AG09309 (cell line): ENCODE measurements at regions not wholly inside any gene's neighbourhood (a gene's known extent, or its start where the extent isn't known, plus 50 kb on each side); places are given as distances from the start of the nearest gene placed in this dataset.

Experiments used
- DNase-seq: peaks from one replicate; pipeline ENCODE4 v3.0.0-alpha.2; 2010; ENCODE audit warnings: low read depth
- H3K4me3 ChIP-seq: 2 replicates; pipeline ENCODE4 v1.5.1; 2011; ENCODE audit warnings: mild to moderate bottlenecking, low read depth, low read length, moderate library complexity; ENCODE audit not compliant: control insufficient read depth
- TF ChIP-seq, protein P1 (sequence below): IDR thresholded peaks from 2 replicates; pipeline ENCODE4 v1.5.1; 2011; ENCODE audit warnings: mild to moderate bottlenecking, low read depth, low read length, inconsistent platforms; ENCODE audit not compliant: insufficient read depth, control insufficient read depth; ENCODE audit errors: missing control alignments

DNA sequence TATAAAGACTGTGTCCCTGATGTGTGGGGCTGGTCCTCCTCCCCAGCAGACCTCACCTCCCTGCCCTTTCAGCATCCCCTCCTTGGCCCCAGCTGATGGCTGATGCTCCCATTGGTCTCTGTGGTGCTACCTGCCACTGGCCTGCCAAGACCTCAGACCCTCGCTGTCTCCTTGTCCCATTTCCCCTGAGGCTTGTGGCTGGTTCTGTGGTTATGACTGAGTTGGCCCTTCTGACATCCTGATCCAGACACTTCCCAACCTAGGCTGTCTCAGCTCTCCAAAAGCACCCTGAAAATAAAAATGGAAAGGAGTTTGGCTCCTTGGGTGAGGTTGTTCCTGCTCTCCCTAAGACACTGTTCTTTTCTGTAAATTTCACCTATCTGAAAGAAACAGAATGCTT, 214.2 kb downstream of the RPS24 start:
- H3K4me3 ChIP-seq, result no peak overlapping the region
- TF ChIP-seq, protein P1, sequence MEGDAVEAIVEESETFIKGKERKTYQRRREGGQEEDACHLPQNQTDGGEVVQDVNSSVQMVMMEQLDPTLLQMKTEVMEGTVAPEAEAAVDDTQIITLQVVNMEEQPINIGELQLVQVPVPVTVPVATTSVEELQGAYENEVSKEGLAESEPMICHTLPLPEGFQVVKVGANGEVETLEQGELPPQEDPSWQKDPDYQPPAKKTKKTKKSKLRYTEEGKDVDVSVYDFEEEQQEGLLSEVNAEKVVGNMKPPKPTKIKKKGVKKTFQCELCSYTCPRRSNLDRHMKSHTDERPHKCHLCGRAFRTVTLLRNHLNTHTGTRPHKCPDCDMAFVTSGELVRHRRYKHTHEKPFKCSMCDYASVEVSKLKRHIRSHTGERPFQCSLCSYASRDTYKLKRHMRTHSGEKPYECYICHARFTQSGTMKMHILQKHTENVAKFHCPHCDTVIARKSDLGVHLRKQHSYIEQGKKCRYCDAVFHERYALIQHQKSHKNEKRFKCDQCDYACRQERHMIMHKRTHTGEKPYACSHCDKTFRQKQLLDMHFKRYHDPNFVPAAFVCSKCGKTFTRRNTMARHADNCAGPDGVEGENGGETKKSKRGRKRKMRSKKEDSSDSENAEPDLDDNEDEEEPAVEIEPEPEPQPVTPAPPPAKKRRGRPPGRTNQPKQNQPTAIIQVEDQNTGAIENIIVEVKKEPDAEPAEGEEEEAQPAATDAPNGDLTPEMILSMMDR, result no peak
- no peak for DNase-seq

GRCh38 chr10:78248651-78249464, 215.2 kb downstream of the RPS24 start:
- peak; percentile 78 for DNase-seq
- peak overlapping the region; percentile 31 for H3K4me3 ChIP-seq
- TF ChIP-seq, protein P1, result no peak

DNA sequence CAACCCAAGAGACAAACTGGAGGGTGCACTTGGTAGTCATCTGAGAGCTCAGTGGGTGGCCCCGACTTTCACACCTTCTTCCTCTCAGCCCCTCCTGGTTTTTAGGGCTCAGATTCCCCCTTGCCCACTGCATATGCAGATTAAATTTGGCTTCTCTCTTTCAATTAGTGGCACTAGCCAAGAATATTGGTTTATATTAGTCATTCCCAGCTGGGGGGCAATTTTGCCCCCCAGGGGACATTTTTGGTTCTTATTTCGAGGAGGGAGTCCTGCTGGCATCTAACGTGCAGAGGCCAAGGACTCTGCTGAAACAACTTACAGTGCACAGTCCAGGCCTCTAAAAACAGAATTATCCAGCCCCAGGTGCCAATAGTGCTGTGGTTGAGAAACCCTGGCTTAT, 216.0 kb downstream of the RPS24 start:
- TF ChIP-seq, protein P1, result no peak
- DNase-seq, result no peak
- H3K4me3 ChIP-seq, result no peak overlapping the region

- no peak overlapping the region for H3K4me3 ChIP-seq
- no peak for DNase-seq
- TF ChIP-seq, protein P1, result no peak
Observed at GRCh38 chr10:78250313-78251015, 216.8 kb downstream of the RPS24 start.

- TF ChIP-seq, protein P1, result no peak
- DNase-seq, result no peak
- no peak overlapping the region for H3K4me3 ChIP-seq
Observed at GRCh38 chr10:78251016-78251385, 217.3 kb downstream of the RPS24 start.

- TF ChIP-seq, protein P1, result no peak
- no peak overlapping the region for H3K4me3 ChIP-seq
- no peak for DNase-seq
Observed at GRCh38 chr10:78252286-78252685, 218.6 kb downstream of the RPS24 start.
